H1 (cell line): ENCODE measurements at regions not wholly inside any gene's neighbourhood (a gene's known extent, or its start where the extent isn't known, plus 50 kb on each side); places are given as distances from the start of the nearest gene placed in this dataset.
A peak's percentile ranks its signal among the peaks of the same experiment; 100 is the strongest.

Experiments used
- CTCF ChIA-PET: fragments of 300-600 bp; sonication (Branson Sonifier 250); formaldehyde crosslinking; loops from one replicate; lab custom pipeline; 2021; ENCODE audit not compliant: partially characterized antibody; lab: Charles Lee
- POLR2A ChIA-PET: fragments of 300-600 bp; sonication (Branson Sonifier 250); formaldehyde crosslinking; loops from one replicate; lab custom pipeline; 2021; ENCODE audit warnings: inconsistent platforms; ENCODE audit not compliant: partially characterized antibody; lab: Charles Lee
- DNase-seq, 2 experiments: peaks; one replicate each; pipeline versions ENCODE4 v3.0.0 to v3.0.0-alpha.2; 2010 to 2022; ENCODE audit warnings: low spot score in 2 of 2, low read depth in 1 of 2, mixed read lengths in 1 of 2
- FAIRE-seq: peaks from 2 replicates; lab custom pipeline; 2011; peaks lifted over from hg19 to GRCh38; lab: Jason Lieb, UNC
- H2AFZ ChIP-seq: 2 replicates; pipeline ENCODE4 v1.8.1; 2012; ENCODE audit warnings: low read length, inconsistent platforms
- H2AK5ac ChIP-seq: 2 replicates; pipeline ENCODE4 v1.6.1; 2013; ENCODE audit warnings: low read depth, low read length
- H2BK120ac ChIP-seq: replicated peaks from 2 replicates; pipeline ENCODE3; 2013; ENCODE audit warnings: low read depth, low read length, inconsistent platforms
- H2BK12ac ChIP-seq: 2 replicates; pipeline ENCODE4 v1.6.1; 2013; ENCODE audit warnings: low read depth, low read length
- H2BK15ac ChIP-seq: 2 replicates; pipeline ENCODE4 v1.6.1; 2013; ENCODE audit warnings: low read length
- H2BK20ac ChIP-seq: 2 replicates; pipeline ENCODE4 v1.6.1; 2013; ENCODE audit warnings: low read length
- H2BK5ac ChIP-seq: 2 replicates; pipeline ENCODE4 v1.6.1; 2013; ENCODE audit warnings: low read depth, low read length
- H3K14ac ChIP-seq: 2 replicates; pipeline ENCODE4 v1.6.1; 2013; ENCODE audit warnings: inconsistent platforms; ENCODE audit not compliant: insufficient read length
- H3K18ac ChIP-seq: 2 replicates; pipeline ENCODE4 v1.6.1; 2013; ENCODE audit warnings: low read length; ENCODE audit errors: extremely low read depth
- H3K23ac ChIP-seq: 2 replicates; pipeline ENCODE4 v1.6.1; 2013; ENCODE audit warnings: inconsistent platforms; ENCODE audit not compliant: insufficient read length
- H3K23me2 ChIP-seq: 2 replicates; pipeline ENCODE4 v1.6.1; 2013; ENCODE audit warnings: low read depth, low read length
- H3K27ac ChIP-seq: 2 replicates; pipeline ENCODE4 v1.6.1; 2011; ENCODE audit warnings: low read depth, low read length, inconsistent platforms
- H3K27me3 ChIP-seq, 4 experiments: replicated peaks in 1 of 4; 1 replicate in 1 of 4; 2 replicates in 3 of 4; pipeline versions ENCODE4 v1.6.1 to v1.8.1; 2011 to 2013; ENCODE audit warnings: low read length in 3 of 4, mild to moderate bottlenecking in 3 of 4, inconsistent platforms in 2 of 4, mixed read lengths in 2 of 4, moderate library complexity in 1 of 4; ENCODE audit not compliant: control insufficient read depth in 3 of 4, insufficient read depth in 3 of 4; ENCODE audit errors: extremely low read depth in 1 of 4
- H3K36me3 ChIP-seq, 4 experiments: 2 replicates each; pipeline versions ENCODE4 v1.6.1 to v1.8.1; 2011 to 2013; ENCODE audit warnings: mild to moderate bottlenecking in 4 of 4, low read length in 3 of 4, moderate library complexity in 2 of 4, control low read depth in 1 of 4, inconsistent platforms in 1 of 4; ENCODE audit not compliant: insufficient read depth in 4 of 4, control insufficient read depth in 2 of 4
- H3K4ac ChIP-seq: replicated peaks from 2 replicates; pipeline ENCODE3; 2013; ENCODE audit warnings: low read length, low read depth, mixed read lengths, inconsistent platforms; ENCODE audit not compliant: insufficient read length
- H3K4me1 ChIP-seq, 4 experiments: replicated peaks in 1 of 4; 1 replicate in 1 of 4; 2 replicates in 3 of 4; pipeline versions ENCODE4 v1.6.1 to v1.8.1; 2011 to 2013; ENCODE audit warnings: low read length in 3 of 4, inconsistent platforms in 2 of 4, mixed read lengths in 1 of 4; ENCODE audit not compliant: insufficient read depth in 4 of 4, control insufficient read depth in 3 of 4
- H3K4me2 ChIP-seq, 2 experiments: 2 replicates each; pipeline versions ENCODE4 v1.6.1 to v1.8.1; 2011 to 2013; ENCODE audit warnings: low read depth in 2 of 2, low read length in 2 of 2, control low read depth in 1 of 2, inconsistent platforms in 1 of 2, mild to moderate bottlenecking in 1 of 2; ENCODE audit not compliant: insufficient read depth in 1 of 2
- H3K4me3 ChIP-seq, 4 experiments: fragments of 200-600, 300-600 bp in 1 of 4; sonication (generic), shearing (Covaris generic), sonication (Bioruptor Twin) in 1 of 4; 2 replicates each; pipeline versions ENCODE4 v1.5.1 to v1.8.1; 2011 to 2016; ENCODE audit warnings: low read length in 4 of 4, low read depth in 3 of 4, control low read depth in 2 of 4, inconsistent platforms in 2 of 4, mild to moderate bottlenecking in 2 of 4, mixed read lengths in 1 of 4, moderate library complexity in 1 of 4; ENCODE audit not compliant: insufficient read depth in 2 of 4; ENCODE audit errors: extremely low read depth in 1 of 4
- H3K56ac ChIP-seq: replicated peaks from 2 replicates; pipeline ENCODE3; 2013; ENCODE audit warnings: low read depth, mild to moderate bottlenecking, mixed read lengths, low read length, inconsistent platforms; ENCODE audit not compliant: insufficient read length
- H3K79me1 ChIP-seq: 2 replicates; pipeline ENCODE4 v1.6.1; 2013; ENCODE audit warnings: low read depth, low read length, control low read depth
- H3K79me2 ChIP-seq, 2 experiments: 2 replicates each; pipeline versions ENCODE4 v1.6.1 to v1.8.1; 2012 to 2013; ENCODE audit warnings: low read length in 2 of 2, mild to moderate bottlenecking in 2 of 2, inconsistent platforms in 1 of 2; ENCODE audit not compliant: insufficient read depth in 2 of 2, control insufficient read depth in 1 of 2
- H3K9ac ChIP-seq, 4 experiments: replicated peaks in 1 of 4; 1 replicate in 1 of 4; 2 replicates in 3 of 4; pipeline versions ENCODE4 v1.6.1 to v1.8.1; 2011 to 2013; ENCODE audit warnings: low read depth in 3 of 4, low read length in 3 of 4, control low read depth in 2 of 4, mild to moderate bottlenecking in 2 of 4, moderate library complexity in 2 of 4, inconsistent platforms in 1 of 4; ENCODE audit errors: extremely low read depth in 1 of 4
- H3K9me3 ChIP-seq, 2 experiments: 2 replicates each; pipeline versions ENCODE4 v1.6.1 to v1.8.1; 2012 to 2013; ENCODE audit warnings: mild to moderate bottlenecking in 2 of 2, moderate library complexity in 2 of 2, control low read depth in 1 of 2, inconsistent platforms in 1 of 2, low read depth in 1 of 2, low read length in 1 of 2, mixed read lengths in 1 of 2; ENCODE audit not compliant: insufficient read depth in 2 of 2
- H4K20me1 ChIP-seq, 2 experiments: replicated peaks in 1 of 2; 2 replicates each; pipeline versions ENCODE3 to v1.8.1; 2011 to 2013; ENCODE audit warnings: inconsistent platforms in 2 of 2, low read length in 2 of 2, mild to moderate bottlenecking in 1 of 2; ENCODE audit not compliant: insufficient read depth in 2 of 2, control insufficient read depth in 1 of 2
- H4K5ac ChIP-seq: 2 replicates; pipeline ENCODE4 v1.6.1; 2013; ENCODE audit warnings: low read length, low read depth, mixed read lengths, inconsistent platforms; ENCODE audit not compliant: insufficient read length
- H4K8ac ChIP-seq: 2 replicates; pipeline ENCODE4 v1.8.0; 2013; ENCODE audit warnings: mild to moderate bottlenecking, moderate library complexity, low read length, inconsistent platforms; ENCODE audit not compliant: insufficient read depth; ENCODE audit errors: extremely low read depth
- H4K91ac ChIP-seq: replicated peaks from 2 replicates; pipeline ENCODE3; 2013; ENCODE audit warnings: low read length, mixed read lengths, inconsistent platforms; ENCODE audit not compliant: insufficient read length
- KDM1A ChIP-seq: fragments of 200-600, 300-600 bp; sonication (generic); IDR thresholded peaks from 2 replicates; pipeline ENCODE4 v1.7.1; 2016; ENCODE audit warnings: mild to moderate bottlenecking, low read length, borderline replicate concordance
- SRF ChIP-seq: IDR thresholded peaks from 2 replicates; pipeline ENCODE4 v1.6.1; 2011; ENCODE audit warnings: mild to moderate bottlenecking, low read depth, low read length, moderate library complexity
- TCF12 ChIP-seq: IDR thresholded peaks from 2 replicates; pipeline ENCODE4 v1.6.1; 2011; ENCODE audit warnings: low read depth, mild to moderate bottlenecking, low read length
- WGBS, 2 experiments: shearing (Covaris generic) in 1 of 2; methylation state at CpG; one replicate each; pipeline versions ENCODE4 v1.1.6 to v1.1.7; 2013 to 2015; ENCODE audit warnings: low lambda C conversion rate in 2 of 2, mixed read lengths in 2 of 2, inconsistent platforms in 1 of 2, low coverage in 1 of 2, missing lambda C conversion rate in 1 of 2; ENCODE audit not compliant: insufficient replicate concordance in 2 of 2, insufficient coverage in 1 of 2, insufficient read length in 1 of 2; ENCODE audit errors: extremely low coverage in 1 of 2, missing lambda C conversion rate in 1 of 2; 5-methylcytosine and 5-hydroxymethylcytosine counted together

DNA sequence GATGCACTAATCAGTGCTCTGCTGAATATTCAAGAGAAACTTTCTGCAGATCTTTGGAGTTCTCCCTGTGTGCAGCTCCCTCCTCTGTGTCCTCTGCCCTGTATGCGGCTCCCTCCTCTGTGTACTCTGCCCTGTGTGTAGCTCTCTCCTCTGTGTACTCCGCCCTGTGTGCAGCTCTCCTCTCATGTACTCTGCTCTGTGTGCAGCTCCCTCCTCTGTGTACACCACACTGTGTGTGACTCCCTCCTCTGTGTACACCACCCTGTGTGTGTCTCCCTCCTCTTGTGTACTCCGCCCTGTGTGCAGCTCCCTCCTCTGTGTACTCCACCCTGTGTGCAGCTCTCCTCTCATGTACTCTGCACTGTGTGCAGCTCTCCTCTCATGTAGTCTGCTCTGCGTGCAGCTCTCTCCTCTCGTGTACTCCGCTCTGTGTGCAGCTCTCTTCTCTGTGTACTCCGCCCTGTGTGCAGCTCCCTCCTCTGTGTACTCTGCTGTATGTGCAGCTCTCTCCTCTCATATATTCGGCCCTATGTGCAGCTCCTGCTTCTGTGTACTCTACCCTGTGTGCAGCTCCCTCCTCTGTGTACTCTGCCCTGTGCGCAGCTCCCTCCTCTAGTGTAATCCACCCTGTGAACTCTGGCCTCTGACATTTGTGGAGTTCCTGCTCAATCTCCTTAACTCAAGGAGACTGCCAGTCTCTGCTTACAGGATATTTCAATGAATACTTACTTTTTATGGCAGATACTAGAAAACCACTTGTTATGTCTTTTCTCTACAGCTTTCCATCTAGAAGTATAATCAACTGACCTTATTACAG lies 280.4 kb downstream of the GLRX3 start:
- Histone ChIP-seq H3K23ac (no peak overlapping the region), H3K4me3 (no peak overlapping the region)
- WGBS, 2 experiments: 96% methylated on average over 9 of the region's 9 CpGs; no CpG with 5 or more reads in 1 of the 2 experiments

More for the DNA sequence above, 280.4 kb downstream of the GLRX3 start:
- FAIRE-seq (no peak), DNase-seq (no peak)
- H3K79me1 ChIP-seq: no peaks in the 10 kb centered on the region
- ChIA-PET POLR2A (no interaction called here), CTCF (interaction anchor here (0.8 to 2.3 kb wide), 5 partner anchors 12 to 76 kb away, joined by 3 to 8 read pairs (median 4); no protein-coding TSS in a partner anchor)
- H3K18ac ChIP-seq: no peak overlapping the region
- no peaks in the 10 kb centered on the region for H3K23me2 ChIP-seq
- H3K14ac ChIP-seq: no peak overlapping the region
- no peak overlapping the region for H2AFZ ChIP-seq
- H4K5ac ChIP-seq: no peak overlapping the region
- H3K27me3 ChIP-seq: no peaks in the 10 kb centered on the region
- H3K9ac ChIP-seq: no peak overlapping the region
- H3K9me3 ChIP-seq: no peaks in the 10 kb centered on the region; a peak in 1 of 4 replicates
- H2BK120ac ChIP-seq: no peak overlapping the region
- no peak overlapping the region for H3K4ac ChIP-seq
- no peak overlapping the region for H4K8ac ChIP-seq
- no peaks in the 10 kb centered on the region for H3K4me1 ChIP-seq
- H2BK5ac ChIP-seq: no peak overlapping the region
- no peak for TF ChIP-seq SRF
- TF ChIP-seq KDM1A: peak; percentile 84; the same call in 1 of the 2 replicates
- 0 out of 2 replicates have a peak, but pooled peaks have one; percentile 39 for TF ChIP-seq TCF12
- no peak overlapping the region for H2BK20ac ChIP-seq
- H3K36me3 ChIP-seq: no peaks in the 10 kb centered on the region
- H3K56ac ChIP-seq: no peak overlapping the region
- H3K27ac ChIP-seq: no peak overlapping the region
- no peak overlapping the region for H2BK15ac ChIP-seq
- no peak overlapping the region for H3K4me2 ChIP-seq
- no peak overlapping the region for H2BK12ac ChIP-seq
- no peaks in the 10 kb centered on the region for H3K79me2 ChIP-seq
- no peak overlapping the region for H4K91ac ChIP-seq
- no peaks in the 10 kb centered on the region for H4K20me1 ChIP-seq
- H2AK5ac ChIP-seq: no peak overlapping the region
